ENCODE measurements at regions not wholly inside any gene's neighbourhood (a gene's known extent, or its start where the extent isn't known, plus 50 kb on each side); places are given as distances from the start of the nearest gene placed in this dataset.

GRCh38 chr4:38454284-38454683 lies 209.7 kb upstream of the KLF3 start:
- TF ChIP-seq EZH2 (IDR thresholded peaks at IDR 0.05; ENCODE audit: borderline replicate concordance, low read depth, low read length, poor library complexity, severe bottlenecking): no peak
- TF ChIP-seq, protein P1, sequence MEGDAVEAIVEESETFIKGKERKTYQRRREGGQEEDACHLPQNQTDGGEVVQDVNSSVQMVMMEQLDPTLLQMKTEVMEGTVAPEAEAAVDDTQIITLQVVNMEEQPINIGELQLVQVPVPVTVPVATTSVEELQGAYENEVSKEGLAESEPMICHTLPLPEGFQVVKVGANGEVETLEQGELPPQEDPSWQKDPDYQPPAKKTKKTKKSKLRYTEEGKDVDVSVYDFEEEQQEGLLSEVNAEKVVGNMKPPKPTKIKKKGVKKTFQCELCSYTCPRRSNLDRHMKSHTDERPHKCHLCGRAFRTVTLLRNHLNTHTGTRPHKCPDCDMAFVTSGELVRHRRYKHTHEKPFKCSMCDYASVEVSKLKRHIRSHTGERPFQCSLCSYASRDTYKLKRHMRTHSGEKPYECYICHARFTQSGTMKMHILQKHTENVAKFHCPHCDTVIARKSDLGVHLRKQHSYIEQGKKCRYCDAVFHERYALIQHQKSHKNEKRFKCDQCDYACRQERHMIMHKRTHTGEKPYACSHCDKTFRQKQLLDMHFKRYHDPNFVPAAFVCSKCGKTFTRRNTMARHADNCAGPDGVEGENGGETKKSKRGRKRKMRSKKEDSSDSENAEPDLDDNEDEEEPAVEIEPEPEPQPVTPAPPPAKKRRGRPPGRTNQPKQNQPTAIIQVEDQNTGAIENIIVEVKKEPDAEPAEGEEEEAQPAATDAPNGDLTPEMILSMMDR (conservative IDR thresholded peaks at IDR 0.05; ENCODE audit: low read depth, low read length): no peak

Data from A673 (cell line).